ENCODE measurements at regions not wholly inside any gene's neighbourhood (a gene's known extent, or its start where the extent isn't known, plus 50 kb on each side); places are given as distances from the start of the nearest gene placed in this dataset.

GRCh38 chr14:62029569-62029924 is 267.3 kb downstream of the SNAPC1 start:
- no peak overlapping the region for H3K18ac ChIP-seq (ENCODE audit: insufficient read length, low read depth, low read length)

More at GRCh38 chr14:62029569-62029924, 267.3 kb downstream of the SNAPC1 start:
- Mint-ChIP-seq H3K36me3 (ENCODE audit: insufficient read depth in 1 of 3, low read depth in 3 of 3) (0 out of 7 replicates have a peak, but pooled peaks cover 0 to 4% (median 2%) of the 10 kb centered on the region in 3 experiments), H3K4me1 (no peaks in the 10 kb centered on the region), H3K27ac (no peak overlapping the region), H3K4me3 (no peak overlapping the region), H3K27me3 (ENCODE audit: low read depth) (no peaks in the 10 kb centered on the region), H3K9me3 (no peaks in the 10 kb centered on the region; a peak in 2 of 5 replicates)
- H4K91ac ChIP-seq (ENCODE audit: insufficient read length, low read depth, low read length) = no peak overlapping the region
- no peak for DNase-seq
- H3T11ph ChIP-seq (ENCODE audit: low read length) = no peak overlapping the region
- H3K79me1 ChIP-seq (ENCODE audit: insufficient read depth, low read depth, low read length, poor library complexity, severe bottlenecking) = no peaks in the 10 kb centered on the region
- WGBS (ENCODE audit: extremely low coverage, insufficient read length, low lambda C conversion rate) = no CpG with 5 or more reads among the region's 2 CpGs
- no peak overlapping the region for H2BK5ac ChIP-seq (ENCODE audit: insufficient read length, low read length)
- H3K79me2 ChIP-seq (ENCODE audit: insufficient read depth, low read length) = no peaks in the 10 kb centered on the region
- no peaks in the 10 kb centered on the region for H4K20me1 ChIP-seq (ENCODE audit: control insufficient read depth, insufficient read depth, insufficient read length)
- H3K4ac ChIP-seq (ENCODE audit: low read depth, low read length) = no peak overlapping the region
- H3K27me3 ChIP-seq (ENCODE audit: insufficient read depth, low read length) = no peaks in the 10 kb centered on the region
- no peaks in the 10 kb centered on the region for H3K4me1 ChIP-seq (ENCODE audit: insufficient read depth, low read length)
- no peak overlapping the region for H2BK20ac ChIP-seq (ENCODE audit: low read depth, low read length, poor library complexity, severe bottlenecking)
- H2BK120ac ChIP-seq (ENCODE audit: low read depth, low read length, poor library complexity, severe bottlenecking) = no peak overlapping the region
- H3K23me2 ChIP-seq (ENCODE audit: insufficient read length, low read depth, low read length, poor library complexity, severe bottlenecking) = no peaks in the 10 kb centered on the region
- TF ChIP-seq CTCF (conservative IDR thresholded peaks at IDR 0.05) = no peak
- no peak overlapping the region for H3K27ac ChIP-seq (ENCODE audit: insufficient read length, low read depth, low read length)
- no peak overlapping the region for H4K5ac ChIP-seq (ENCODE audit: insufficient read length, low read depth, low read length)
- H2AFZ ChIP-seq (ENCODE audit: low read length) = no peak overlapping the region
- H2BK15ac ChIP-seq (ENCODE audit: low read depth, low read length) = no peak overlapping the region
- no peak overlapping the region for H2AK5ac ChIP-seq (ENCODE audit: insufficient read length, low read length)
- no peak overlapping the region for H3K56ac ChIP-seq (ENCODE audit: insufficient read length, low read depth, low read length)
- H3K14ac ChIP-seq (ENCODE audit: insufficient read depth, low read length) = no peak overlapping the region
- H4K8ac ChIP-seq (replicated peaks; ENCODE audit: insufficient read length, low read depth, low read length) = no peak overlapping the region
- no peak overlapping the region for H3K23ac ChIP-seq (ENCODE audit: insufficient read length, low read depth, low read length)
- no peaks in the 10 kb centered on the region for H3K9me3 ChIP-seq (ENCODE audit: control insufficient read depth, low read depth, low read length)
- H2BK12ac ChIP-seq (ENCODE audit: insufficient read length, low read depth, low read length) = no peak overlapping the region
- no peak overlapping the region for H3K4me2 ChIP-seq (ENCODE audit: insufficient read depth, insufficient read length, low read length)
- H3K9ac ChIP-seq (ENCODE audit: extremely low read depth, insufficient read length, low read length) = no peak overlapping the region

Data from H9 (cell line).